HG03045 (cell line): ENCODE measurements at regions not wholly inside any gene's neighbourhood (a gene's known extent, or its start where the extent isn't known, plus 50 kb on each side); places are given as distances from the start of the nearest gene placed in this dataset.
"Not testable (repeated sequence)": the region's sequence is repeated elsewhere in the genome, so short reads cannot be mapped to it uniquely, and the experiment has no call there.

Experiments used
- ATAC-seq: cut with Tn5 transposase; IDR thresholded peaks from one replicate; pipeline ENCODE4 v1.9.1; 2021; ENCODE audit warnings: mild to moderate bottlenecking, moderate library complexity; ENCODE audit not compliant: unreplicated experiment

- ATAC-seq: not testable (repeated sequence)
Measured at GRCh38 chr16:88240776-88241175, 142.0 kb upstream of the ZNF469 start.

GRCh38 chr16:88241404-88242311 is 141.1 kb upstream of the ZNF469 start:
- not testable (repeated sequence) for ATAC-seq

- ATAC-seq: not testable (repeated sequence)
Measured at GRCh38 chr16:88242312-88243295, 140.2 kb upstream of the ZNF469 start.

GRCh38 chr16:88243921-88244320 is 138.8 kb upstream of the ZNF469 start:
- ATAC-seq: not testable (repeated sequence)

- ATAC-seq: not testable (repeated sequence)
Measured at GRCh38 chr16:88245241-88246081, 137.3 kb upstream of the ZNF469 start.

- not testable (repeated sequence) for ATAC-seq
Measured at GRCh38 chr16:88246955-88247582, 135.7 kb upstream of the ZNF469 start.

- ATAC-seq: not testable (repeated sequence)
Measured at GRCh38 chr16:88247583-88247966, 135.2 kb upstream of the ZNF469 start.

- not testable (repeated sequence) for ATAC-seq
Measured at GRCh38 chr16:88248761-88249160, 134.0 kb upstream of the ZNF469 start.

- ATAC-seq: not testable (repeated sequence)
Measured at GRCh38 chr16:88250381-88250780, 132.4 kb upstream of the ZNF469 start.

- ATAC-seq: not testable (repeated sequence)
Measured at GRCh38 chr16:88252057-88252794, 130.5 kb upstream of the ZNF469 start.

GRCh38 chr16:88258141-88258540 is 124.6 kb upstream of the ZNF469 start:
- not testable (repeated sequence) for ATAC-seq

- ATAC-seq: not testable (repeated sequence)
Measured at GRCh38 chr16:88258764-88259525, 123.8 kb upstream of the ZNF469 start.

- not testable (repeated sequence) for ATAC-seq
Measured at GRCh38 chr16:88259538-88259937, 123.2 kb upstream of the ZNF469 start.

- ATAC-seq: not testable (repeated sequence)
Measured at GRCh38 chr16:88260146-88260545, 122.6 kb upstream of the ZNF469 start.

- not testable (repeated sequence) for ATAC-seq
Measured at GRCh38 chr16:88260881-88261665, 121.7 kb upstream of the ZNF469 start.

GRCh38 chr16:88261814-88262605 is 120.7 kb upstream of the ZNF469 start:
- ATAC-seq: not testable (repeated sequence)
